NCI-H524 (cell line): ENCODE measurements at regions not wholly inside any gene's neighbourhood (a gene's known extent, or its start where the extent isn't known, plus 50 kb on each side); places are given as distances from the start of the nearest gene placed in this dataset.

Experiments used
- DNase-seq, 2 experiments: peaks; one replicate each; lab custom pipeline; 2025; lab: John Stamatoyannopoulos, UW

- DNase-seq, result no peak
These were observed 392.1 kb upstream of the DDHD1 start for GRCh38 chr14:53545217-53545616.

GRCh38 chr14:53542732-53543131, 389.6 kb upstream of the DDHD1 start:
- peak; percentile 44 to 73 for DNase-seq

- DNase-seq, result no peak
These were observed 388.3 kb upstream of the DDHD1 start for GRCh38 chr14:53541411-53541810.

GRCh38 chr14:53539489-53540126, 386.5 kb upstream of the DDHD1 start:
- peak; percentile 46 to 82 for DNase-seq

- no peak for DNase-seq
These were observed 385.3 kb upstream of the DDHD1 start for GRCh38 chr14:53538316-53538881.

GRCh38 chr14:53537422-53538315, 384.5 kb upstream of the DDHD1 start:
- DNase-seq, result no peak

GRCh38 chr14:53536446-53536845, 383.3 kb upstream of the DDHD1 start:
- peak; percentile 45 to 80 for DNase-seq

- no peak for DNase-seq
These were observed 381.7 kb upstream of the DDHD1 start for GRCh38 chr14:53534841-53535240.

GRCh38 chr14:53533384-53533970, 380.4 kb upstream of the DDHD1 start:
- DNase-seq, result no peak

- DNase-seq, result no peak
These were observed 379.7 kb upstream of the DDHD1 start for GRCh38 chr14:53532853-53533252.

GRCh38 chr14:53531730-53532129, 378.6 kb upstream of the DDHD1 start:
- DNase-seq, result no peak

GRCh38 chr14:53531156-53531555, 378.0 kb upstream of the DDHD1 start:
- DNase-seq, result no peak

- no peak for DNase-seq
These were observed 376.4 kb upstream of the DDHD1 start for GRCh38 chr14:53529519-53529918.

- peak; percentile 32 to 75 for DNase-seq
These were observed 375.1 kb upstream of the DDHD1 start for GRCh38 chr14:53528185-53528671.

- DNase-seq, result no peak
These were observed 373.1 kb upstream of the DDHD1 start for GRCh38 chr14:53526200-53526599.

GRCh38 chr14:53525608-53526007, 372.5 kb upstream of the DDHD1 start:
- DNase-seq, result no peak

- DNase-seq, result no peak
These were observed 371.3 kb upstream of the DDHD1 start for GRCh38 chr14:53524391-53524790.

GRCh38 chr14:53523226-53523625, 370.1 kb upstream of the DDHD1 start:
- DNase-seq, result no peak

GRCh38 chr14:53520078-53520928, 367.2 kb upstream of the DDHD1 start:
- DNase-seq, result no peak

GRCh38 chr14:53519137-53519536, 366.0 kb upstream of the DDHD1 start:
- DNase-seq, result no peak

GRCh38 chr14:53517270-53517960, 364.3 kb upstream of the DDHD1 start:
- no peak for DNase-seq
